Keratinocyte (primary cell): ENCODE measurements at regions not wholly inside any gene's neighbourhood (a gene's known extent, or its start where the extent isn't known, plus 50 kb on each side); places are given as distances from the start of the nearest gene placed in this dataset.

Experiments
- EZH2 ChIP-seq: IDR thresholded peaks from one replicate; pipeline ENCODE4 v1.6.1; 2012; ENCODE audit warnings: inconsistent platforms, mild to moderate bottlenecking, low read length, moderate library complexity
- TF ChIP-seq, protein P1 (sequence below), 3 experiments: IDR thresholded peaks in 1 of 3; conservative IDR thresholded peaks in 1 of 3; optimal IDR thresholded peaks in 1 of 3; 2 replicates in 2 of 3; 3 replicates in 1 of 3; pipeline versions ENCODE3 to v1.5.1; 2011; ENCODE audit warnings: low read length in 3 of 3, mild to moderate bottlenecking in 3 of 3, moderate library complexity in 2 of 3, control low read depth in 1 of 3, inconsistent platforms in 1 of 3; ENCODE audit not compliant: insufficient read depth in 2 of 3; ENCODE audit errors: extremely low read depth in 1 of 3

DNA sequence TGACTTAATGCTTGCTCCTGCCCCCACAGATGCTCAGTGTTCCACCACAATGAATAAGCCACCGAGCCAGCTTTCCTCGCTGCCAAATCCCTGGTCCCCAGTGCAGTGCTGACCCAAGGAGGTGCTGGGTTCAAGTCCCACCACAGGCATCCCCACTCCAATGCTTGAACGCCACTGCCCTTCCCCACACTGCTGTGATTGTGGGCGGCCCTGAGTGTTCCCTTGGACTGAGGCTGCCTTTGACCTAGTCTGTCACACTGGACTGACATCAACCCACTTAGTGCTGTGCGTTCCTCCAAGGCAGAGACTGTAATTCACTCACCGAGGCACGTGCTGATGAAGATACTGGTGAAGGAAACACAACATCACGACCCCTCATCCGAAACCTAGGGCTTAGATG, 83.4 kb upstream of the TMCC3 start:
- TF ChIP-seq EZH2 = no peak
- TF ChIP-seq, protein P1, sequence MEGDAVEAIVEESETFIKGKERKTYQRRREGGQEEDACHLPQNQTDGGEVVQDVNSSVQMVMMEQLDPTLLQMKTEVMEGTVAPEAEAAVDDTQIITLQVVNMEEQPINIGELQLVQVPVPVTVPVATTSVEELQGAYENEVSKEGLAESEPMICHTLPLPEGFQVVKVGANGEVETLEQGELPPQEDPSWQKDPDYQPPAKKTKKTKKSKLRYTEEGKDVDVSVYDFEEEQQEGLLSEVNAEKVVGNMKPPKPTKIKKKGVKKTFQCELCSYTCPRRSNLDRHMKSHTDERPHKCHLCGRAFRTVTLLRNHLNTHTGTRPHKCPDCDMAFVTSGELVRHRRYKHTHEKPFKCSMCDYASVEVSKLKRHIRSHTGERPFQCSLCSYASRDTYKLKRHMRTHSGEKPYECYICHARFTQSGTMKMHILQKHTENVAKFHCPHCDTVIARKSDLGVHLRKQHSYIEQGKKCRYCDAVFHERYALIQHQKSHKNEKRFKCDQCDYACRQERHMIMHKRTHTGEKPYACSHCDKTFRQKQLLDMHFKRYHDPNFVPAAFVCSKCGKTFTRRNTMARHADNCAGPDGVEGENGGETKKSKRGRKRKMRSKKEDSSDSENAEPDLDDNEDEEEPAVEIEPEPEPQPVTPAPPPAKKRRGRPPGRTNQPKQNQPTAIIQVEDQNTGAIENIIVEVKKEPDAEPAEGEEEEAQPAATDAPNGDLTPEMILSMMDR (optimal IDR thresholded peaks at IDR 0.05 in 1 of 3, IDR thresholded peaks at IDR 0.05 in 1 of 3, conservative IDR thresholded peaks at IDR 0.05 in 1 of 3; ENCODE audit: extremely low read depth in 1 of 3, insufficient read depth in 2 of 3, low read length in 3 of 3) = no peak
